Inferior parietal cortex (tissue), 1 donor: ENCODE measurements at regions not wholly inside any gene's neighbourhood (a gene's known extent, or its start where the extent isn't known, plus 50 kb on each side); places are given as distances from the start of the nearest gene placed in this dataset.
"Not testable (repeated sequence)": the region's sequence is repeated elsewhere in the genome, so short reads cannot be mapped to it uniquely, and the experiment has no call there.

Source experiments
- DNase-seq: peaks from one replicate; pipeline ENCODE4 v3.0.0-alpha.2; 2016; ENCODE audit errors: extremely low spot score

DNA sequence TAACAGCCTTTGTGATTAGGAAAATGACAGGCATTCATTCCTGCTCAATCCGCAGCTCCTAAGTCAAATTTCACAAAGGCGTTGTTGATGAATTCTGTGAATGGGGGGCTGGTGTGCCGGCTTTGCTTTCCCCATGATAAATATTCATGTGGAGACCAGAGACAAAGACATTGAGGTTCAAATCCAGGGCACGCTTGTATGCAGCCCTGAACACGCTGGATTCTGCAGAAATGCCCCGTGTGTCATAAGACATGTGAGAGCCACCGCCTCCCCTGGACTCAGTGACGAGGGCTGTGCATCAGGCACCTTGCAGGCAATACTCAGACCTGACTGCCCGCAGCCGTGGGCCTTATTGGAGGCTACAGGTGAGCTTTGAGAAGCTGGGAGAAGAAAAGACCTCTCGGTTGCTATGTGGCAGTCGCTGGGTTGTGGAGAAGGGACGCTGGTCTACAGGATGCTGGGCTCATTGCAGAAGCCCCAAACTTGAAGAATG lies 906.2 kb downstream of the BRD1 start:
- DNase-seq, result peak; percentile 85

GRCh38 chr22:48920776-48921241 lies 906.9 kb downstream of the BRD1 start:
- no peak for DNase-seq

- no peak for DNase-seq
Observed at GRCh38 chr22:48919851-48920589, 907.7 kb downstream of the BRD1 start.

- DNase-seq, result no peak
Observed at GRCh38 chr22:48919187-48919590, 908.5 kb downstream of the BRD1 start.

GRCh38 chr22:48918585-48919186 lies 909.0 kb downstream of the BRD1 start:
- no peak for DNase-seq

GRCh38 chr22:48912356-48913066 lies 915.2 kb downstream of the BRD1 start:
- not testable (repeated sequence) for DNase-seq

DNA sequence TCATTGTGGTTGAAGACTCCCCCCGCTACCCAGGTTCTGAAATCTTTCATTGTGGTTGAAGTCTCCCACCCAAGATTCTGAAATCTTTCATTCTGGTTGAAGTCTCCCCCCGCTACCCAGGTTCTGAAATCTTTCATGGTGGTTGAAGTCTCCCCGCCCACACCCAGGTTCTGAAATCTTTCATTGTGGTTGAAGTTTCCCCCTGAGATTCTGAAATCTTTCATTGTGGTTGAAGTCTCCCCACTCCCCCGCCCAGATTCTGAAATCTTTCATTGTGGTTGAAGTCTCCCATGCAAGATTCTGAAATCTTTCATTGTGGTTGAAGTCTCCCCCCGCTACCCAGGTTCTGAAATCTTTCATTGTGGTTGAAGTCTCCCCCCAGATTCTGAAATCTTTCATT lies 916.0 kb downstream of the BRD1 start:
- not testable (repeated sequence) for DNase-seq

DNA sequence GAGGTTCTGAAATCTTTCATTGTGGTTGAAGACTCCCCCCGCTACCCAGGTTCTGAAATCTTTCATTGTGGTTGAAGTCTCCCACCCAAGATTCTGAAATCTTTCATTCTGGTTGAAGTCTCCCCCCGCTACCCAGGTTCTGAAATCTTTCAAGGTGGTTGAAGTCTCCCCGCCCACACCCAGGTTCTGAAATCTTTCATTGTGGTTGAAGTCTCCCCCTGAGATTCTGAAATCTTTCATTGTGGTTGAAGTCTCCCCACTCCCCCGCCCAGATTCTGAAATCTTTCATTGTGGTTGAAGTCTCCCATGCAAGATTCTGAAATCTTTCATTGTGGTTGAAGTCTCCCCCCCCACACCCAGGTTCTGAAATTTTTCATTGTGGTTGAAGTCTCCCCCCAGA lies 916.6 kb downstream of the BRD1 start:
- DNase-seq, result not testable (repeated sequence)

DNA sequence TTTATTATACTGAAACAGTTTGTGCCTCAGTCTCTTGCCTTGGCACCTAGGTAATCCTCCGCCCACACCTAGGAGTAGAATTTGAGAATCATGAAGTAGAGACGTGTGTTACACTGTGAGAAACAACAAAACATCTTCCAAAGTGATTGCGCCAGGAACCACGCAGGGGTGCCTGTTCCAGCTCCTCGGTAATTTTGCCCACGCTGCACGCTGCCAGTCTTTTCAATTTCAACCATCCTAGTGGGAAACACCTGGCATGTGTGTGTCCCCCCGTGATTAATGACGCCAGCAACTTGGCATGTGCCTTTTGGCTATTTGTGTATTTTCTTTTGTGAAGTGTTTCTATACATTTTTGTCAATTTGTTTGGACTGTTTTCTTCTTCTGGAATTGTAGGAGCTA lies 919.1 kb downstream of the BRD1 start:
- DNase-seq, result no peak

DNA sequence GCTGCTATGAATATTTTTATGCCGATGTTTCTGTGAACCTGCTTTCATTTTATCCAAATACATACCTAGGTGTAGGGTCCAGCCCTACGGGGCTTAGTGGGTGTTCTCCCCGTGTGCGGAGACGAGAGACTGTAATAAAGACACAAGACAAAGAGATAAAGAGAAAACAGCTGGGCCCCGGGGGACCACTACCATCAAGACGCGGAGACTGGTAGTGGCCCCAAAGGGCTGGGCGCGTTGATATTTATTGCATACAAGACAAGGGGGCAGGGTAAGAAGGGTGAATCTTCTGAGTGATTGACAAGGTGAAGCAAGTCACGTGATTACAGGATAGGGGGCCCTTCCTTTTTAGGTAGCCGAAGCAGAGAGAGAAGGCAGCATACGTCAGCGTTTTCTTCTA lies 920.1 kb downstream of the BRD1 start:
- DNase-seq, result no peak

- DNase-seq, result no peak
Observed at GRCh38 chr22:48906216-48906835, 921.3 kb downstream of the BRD1 start.

DNA sequence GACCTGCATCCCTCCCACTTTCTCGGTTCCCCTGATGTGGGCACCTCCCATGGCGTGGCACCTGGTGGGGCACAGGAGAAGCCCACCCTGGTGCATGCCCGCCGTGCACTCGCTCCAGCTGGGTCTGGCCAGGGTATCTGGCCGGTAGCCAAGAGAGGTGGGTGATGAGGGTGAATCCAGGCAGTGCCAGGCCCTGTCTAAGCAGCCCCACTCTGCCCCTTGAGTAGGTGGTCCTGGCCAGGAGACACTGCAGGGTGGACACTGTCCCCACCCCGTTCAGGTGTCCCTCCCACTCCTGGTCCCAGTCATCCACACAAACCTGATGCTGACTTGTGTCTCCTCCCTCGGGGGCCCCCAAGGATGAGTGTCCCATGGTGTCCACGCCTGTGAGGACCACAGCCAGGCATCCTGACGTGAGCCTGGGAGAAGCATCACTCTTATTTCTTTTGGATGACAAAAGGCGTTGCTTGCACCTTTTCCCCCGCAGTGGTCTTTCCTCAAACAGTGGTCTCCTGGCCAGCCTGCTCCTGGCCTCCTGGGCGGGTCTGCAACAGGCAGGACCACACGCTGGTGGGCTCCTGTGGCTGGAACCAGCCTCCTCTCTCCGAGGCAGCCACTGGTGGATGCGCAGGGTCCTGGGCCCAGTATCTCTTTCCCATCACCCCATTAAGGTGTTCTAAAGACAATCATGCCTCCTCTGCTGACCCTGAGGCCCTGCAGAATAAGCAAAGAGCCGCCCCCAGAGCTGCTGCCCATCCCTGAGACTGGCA lies 922.3 kb downstream of the BRD1 start:
- no peak for DNase-seq

DNA sequence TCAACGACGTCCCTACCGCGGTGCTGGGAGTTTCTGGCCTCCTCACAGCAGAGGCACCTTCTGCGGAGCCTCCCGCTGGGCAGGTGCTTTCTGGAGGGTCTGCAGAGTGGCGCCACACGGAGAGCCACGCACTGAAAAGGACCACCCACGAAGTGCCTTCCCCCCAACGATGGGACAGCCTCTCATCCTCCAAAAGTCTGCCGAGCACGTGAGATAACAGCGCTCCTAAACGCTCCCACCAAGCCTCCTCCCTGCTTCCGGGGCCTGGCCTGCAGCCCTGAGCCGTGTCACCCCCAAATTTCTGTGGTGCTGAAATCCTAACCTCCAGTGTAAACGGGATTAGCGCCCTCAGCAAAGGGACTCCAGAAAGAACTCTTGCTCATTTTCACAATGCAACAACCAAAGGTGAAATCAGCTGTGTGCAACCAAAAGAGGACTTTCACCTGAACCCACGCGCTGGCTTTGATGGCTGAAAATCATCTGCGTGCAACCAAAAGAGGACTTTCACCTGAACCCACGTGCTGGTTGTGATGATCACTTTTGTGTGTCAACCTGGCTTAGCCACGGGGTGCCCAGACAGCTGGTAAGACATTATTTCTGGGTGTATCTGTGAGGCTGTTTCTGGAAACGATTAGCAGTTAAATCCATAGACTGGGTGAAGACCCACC lies 924.6 kb downstream of the BRD1 start:
- no peak for DNase-seq

DNA sequence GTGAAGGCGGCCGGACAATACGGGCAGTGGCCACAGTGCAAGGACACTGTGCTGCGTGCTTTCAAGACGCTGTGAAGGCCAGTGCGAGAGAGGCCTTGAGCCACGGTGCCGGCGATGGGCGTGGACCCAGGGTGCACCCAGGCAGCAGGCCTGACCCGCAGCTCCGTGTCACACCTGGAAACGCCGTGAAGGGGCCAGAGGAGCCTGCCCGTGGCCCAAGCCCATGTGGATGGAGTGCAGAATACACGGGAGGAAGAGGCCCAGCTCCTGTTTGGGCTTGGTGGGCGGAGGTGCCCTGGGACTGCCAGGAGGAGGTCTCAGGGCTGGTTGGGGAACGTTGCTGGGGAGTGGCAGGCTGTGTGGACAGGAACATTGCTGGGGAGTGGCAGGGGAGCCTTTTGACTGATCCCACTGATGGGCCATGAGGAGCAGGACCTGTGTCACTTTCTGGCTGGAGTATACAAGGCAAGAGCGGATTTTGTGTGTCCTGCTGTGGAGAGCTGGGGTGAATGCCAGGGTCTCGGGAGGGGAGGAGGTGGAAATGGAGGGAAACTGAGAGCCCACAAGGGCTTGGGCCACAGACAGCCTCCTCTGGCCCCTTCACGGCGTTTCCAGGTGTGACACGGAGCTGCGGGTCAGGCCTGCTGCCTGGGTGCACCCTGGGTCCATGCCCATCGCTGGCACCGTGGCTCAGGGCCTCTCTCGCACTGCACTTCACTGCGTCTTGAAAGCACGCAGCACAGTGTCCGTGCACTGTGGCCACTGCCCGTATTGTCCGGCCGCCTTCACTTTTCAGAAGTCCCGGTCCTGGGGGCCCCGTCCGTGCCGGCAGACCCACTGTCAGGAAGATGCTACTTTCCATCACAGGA lies 925.4 kb downstream of the BRD1 start:
- no peak for DNase-seq

DNA sequence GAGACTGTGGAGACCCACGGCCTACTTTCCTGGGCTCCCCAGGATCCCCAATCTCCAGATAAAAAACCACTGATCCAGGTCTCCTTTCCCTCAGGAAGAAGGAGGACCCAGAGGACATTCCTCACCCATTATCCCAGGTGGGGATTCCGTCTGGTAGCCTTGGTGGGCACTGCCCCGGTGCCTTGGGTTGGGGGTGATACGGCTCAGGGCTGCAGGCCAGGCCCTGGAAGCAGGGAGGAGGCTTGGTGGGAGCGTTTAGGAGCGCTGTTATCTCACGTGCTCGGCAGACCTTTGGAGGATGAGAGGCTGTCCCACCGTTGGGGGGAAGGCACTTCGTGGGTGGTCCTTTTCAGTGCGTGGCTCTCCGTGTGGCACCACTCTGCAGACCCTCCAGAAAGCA lies 926.3 kb downstream of the BRD1 start:
- DNase-seq, result no peak

- no peak for DNase-seq
Observed at GRCh38 chr22:48900626-48901025, 927.0 kb downstream of the BRD1 start.

- no peak for DNase-seq
Observed at GRCh38 chr22:48900327-48900597, 927.4 kb downstream of the BRD1 start.

- DNase-seq, result no peak
Observed at GRCh38 chr22:48899523-48900326, 927.9 kb downstream of the BRD1 start.

- no peak for DNase-seq
Observed at GRCh38 chr22:48898524-48899250, 929.0 kb downstream of the BRD1 start.
